Mesenchymal stem cell (in vitro differentiated cells and primary cell): ENCODE measurements at regions not wholly inside any gene's neighbourhood (a gene's known extent, or its start where the extent isn't known, plus 50 kb on each side); places are given as distances from the start of the nearest gene placed in this dataset.

ENCODE experiments used
- DNase-seq: peaks from one replicate; pipeline ENCODE4 v3.0.0-alpha.2; 2013
- H2AFZ ChIP-seq: one replicate; pipeline ENCODE4 v1.6.1; 2013; ENCODE audit warnings: low read depth, mild to moderate bottlenecking, control low read depth, inconsistent platforms, low read length, moderate library complexity
- H2AK5ac ChIP-seq: 2 replicates; pipeline ENCODE4 v1.6.1; 2013; ENCODE audit warnings: low read length, moderate library complexity, mild to moderate bottlenecking, inconsistent platforms; ENCODE audit not compliant: severe bottlenecking
- H2BK120ac ChIP-seq: one replicate; pipeline ENCODE4 v1.6.1; 2013; ENCODE audit warnings: low read depth, mild to moderate bottlenecking, inconsistent platforms, low read length, moderate library complexity
- H2BK12ac ChIP-seq, 2 experiments: one replicate each; pipeline ENCODE4 v1.6.1; 2013; ENCODE audit warnings: inconsistent platforms in 2 of 2, low read length in 2 of 2, mild to moderate bottlenecking in 2 of 2, moderate library complexity in 2 of 2, control low read depth in 1 of 2
- H2BK15ac ChIP-seq: one replicate; pipeline ENCODE4 v1.6.1; 2013; ENCODE audit warnings: mild to moderate bottlenecking, low read depth, inconsistent platforms; ENCODE audit not compliant: poor library complexity, severe bottlenecking
- H2BK5ac ChIP-seq: 2 replicates; pipeline ENCODE4 v1.6.1; 2013; ENCODE audit warnings: low read depth, mild to moderate bottlenecking, low read length, control low read depth, inconsistent platforms; ENCODE audit not compliant: poor library complexity, severe bottlenecking
- H3K14ac ChIP-seq, 2 experiments: one replicate each; pipeline ENCODE4 v1.6.1; 2013; ENCODE audit warnings: inconsistent platforms in 2 of 2, low read length in 2 of 2, control low read depth in 1 of 2, mild to moderate bottlenecking in 1 of 2, moderate library complexity in 1 of 2
- H3K18ac ChIP-seq, 2 experiments: one replicate each; pipeline ENCODE4 v1.6.1; 2013; ENCODE audit warnings: inconsistent platforms in 2 of 2, low read length in 2 of 2, control low read depth in 1 of 2, low read depth in 1 of 2, mild to moderate bottlenecking in 1 of 2
- H3K23ac ChIP-seq, 2 experiments: one replicate each; pipeline ENCODE4 v1.6.1; 2013; ENCODE audit warnings: inconsistent platforms in 2 of 2, low read length in 2 of 2, mild to moderate bottlenecking in 2 of 2, moderate library complexity in 2 of 2, control low read depth in 1 of 2
- H3K27ac ChIP-seq: 2 replicates; pipeline ENCODE4 v1.5.1; 2013; ENCODE audit warnings: mild to moderate bottlenecking, moderate library complexity, low read length, control low read depth, inconsistent platforms; ENCODE audit not compliant: poor library complexity, severe bottlenecking
- H3K27me3 ChIP-seq, 2 experiments: 2 replicates each; pipeline versions ENCODE4 v1.6.1 to v1.7.0; 2013; ENCODE audit warnings: low read length in 2 of 2, mild to moderate bottlenecking in 2 of 2, moderate library complexity in 2 of 2, control low read depth in 1 of 2, inconsistent platforms in 1 of 2; ENCODE audit not compliant: control insufficient read depth in 1 of 2, insufficient read depth in 1 of 2
- H3K36me3 ChIP-seq, 2 experiments: 2 replicates each; pipeline versions ENCODE4 v1.6.1 to v1.7.0; 2013; ENCODE audit warnings: low read length in 2 of 2, control low read depth in 1 of 2, inconsistent platforms in 1 of 2, low read depth in 1 of 2, mild to moderate bottlenecking in 1 of 2; ENCODE audit not compliant: insufficient read depth in 2 of 2, control insufficient read depth in 1 of 2
- H3K4ac ChIP-seq, 2 experiments: one replicate each; pipeline ENCODE4 v1.6.1; 2013; ENCODE audit warnings: inconsistent platforms in 2 of 2, low read length in 2 of 2, mild to moderate bottlenecking in 2 of 2, moderate library complexity in 2 of 2, control low read depth in 1 of 2, low read depth in 1 of 2
- H3K4me1 ChIP-seq: 2 replicates; pipeline ENCODE4 v1.6.1; 2013; ENCODE audit warnings: low read depth, low read length, control low read depth; ENCODE audit not compliant: control insufficient read depth, insufficient read depth
- H3K4me2 ChIP-seq: 2 replicates; pipeline ENCODE4 v1.6.1; 2013; ENCODE audit warnings: low read length, mild to moderate bottlenecking, inconsistent platforms; ENCODE audit not compliant: poor library complexity, severe bottlenecking
- H3K4me3 ChIP-seq, 2 experiments: 2 replicates each; pipeline versions ENCODE4 v1.5.1 to v1.7.0; 2013; ENCODE audit warnings: low read length in 2 of 2, mild to moderate bottlenecking in 2 of 2, control low read depth in 1 of 2, low read depth in 1 of 2; ENCODE audit not compliant: insufficient read depth in 1 of 2
- H3K79me1 ChIP-seq: replicated peaks from 2 replicates; pipeline ENCODE4 v1.6.1; 2013; ENCODE audit warnings: mild to moderate bottlenecking, control low read depth, low read length, inconsistent platforms; ENCODE audit not compliant: poor library complexity, severe bottlenecking
- H3K9ac ChIP-seq: 2 replicates; pipeline ENCODE4 v1.7.0; 2013; ENCODE audit warnings: mild to moderate bottlenecking, low read length, moderate library complexity
- H3K9me3 ChIP-seq: 2 replicates; pipeline ENCODE4 v1.7.0; 2013; ENCODE audit warnings: mild to moderate bottlenecking, low read length; ENCODE audit not compliant: control insufficient read depth
- H4K8ac ChIP-seq: one replicate; pipeline ENCODE4 v1.6.1; 2013; ENCODE audit warnings: inconsistent platforms, mild to moderate bottlenecking, low read length, moderate library complexity
- H4K91ac ChIP-seq: one replicate; pipeline ENCODE4 v1.6.1; 2013; ENCODE audit warnings: mild to moderate bottlenecking, low read length, inconsistent platforms
- WGBS: methylation state at CpG from one replicate; pipeline ENCODE4 v1.1.7; 2013; ENCODE audit warnings: mixed read lengths; 5-methylcytosine and 5-hydroxymethylcytosine counted together

DNA sequence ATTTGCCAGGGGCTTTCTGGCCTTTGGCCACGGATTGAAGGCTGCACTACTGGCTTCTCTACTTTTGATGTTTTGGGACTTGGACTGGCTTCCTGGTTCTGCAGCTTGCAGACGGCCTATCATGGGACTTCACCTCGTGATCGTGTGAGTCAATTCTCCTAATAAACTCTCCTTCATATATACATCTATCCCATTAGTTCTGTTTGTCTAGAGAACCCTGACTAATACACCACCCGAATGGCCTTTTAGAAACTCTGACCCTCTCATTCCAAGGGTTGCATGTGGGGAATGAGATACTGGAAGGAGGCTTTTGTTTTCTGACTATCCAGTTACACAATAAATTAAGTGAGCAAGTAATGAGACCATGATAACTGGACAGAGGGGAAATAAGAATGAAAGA, 430.7 kb downstream of the CDH2 start:
- no peak overlapping the region for H4K91ac ChIP-seq
- no peaks in the 10 kb centered on the region for H3K27me3 ChIP-seq
- no peak overlapping the region for H4K8ac ChIP-seq
- H3K4me3 ChIP-seq: no peak overlapping the region
- H3K18ac ChIP-seq: no peak overlapping the region
- H3K4ac ChIP-seq: no peak overlapping the region
- H2BK5ac ChIP-seq: no peak overlapping the region
- no peaks in the 10 kb centered on the region for H3K79me1 ChIP-seq
- 93% methylated on average over 4 of the region's 5 CpGs for WGBS
- no peaks in the 10 kb centered on the region for H3K9me3 ChIP-seq
- H3K27ac ChIP-seq: no peak overlapping the region
- H3K4me1 ChIP-seq: peaks cover 2% of the 10 kb centered on the region
- H2BK12ac ChIP-seq: no peak overlapping the region
- H2AFZ ChIP-seq: no peak overlapping the region
- no peak overlapping the region for H3K23ac ChIP-seq
- H2BK15ac ChIP-seq: no peak overlapping the region
- no peak for DNase-seq
- H3K14ac ChIP-seq: no peak overlapping the region
- H3K4me2 ChIP-seq: no peak overlapping the region
- H3K9ac ChIP-seq: no peak overlapping the region
- H2AK5ac ChIP-seq: no peak overlapping the region
- no peaks in the 10 kb centered on the region for H3K36me3 ChIP-seq
- no peak overlapping the region for H2BK120ac ChIP-seq

GRCh38 chr18:27735117-27735516, 441.8 kb downstream of the CDH2 start:
- H2BK5ac ChIP-seq: no peak overlapping the region
- H3K27ac ChIP-seq: no peak overlapping the region
- no peak overlapping the region for H2AFZ ChIP-seq
- H3K4me1 ChIP-seq: no peaks in the 10 kb centered on the region
- no peak overlapping the region for H3K9ac ChIP-seq
- peaks cover 4% of the 10 kb centered on the region for H3K9me3 ChIP-seq
- H3K79me1 ChIP-seq: no peaks in the 10 kb centered on the region
- H3K14ac ChIP-seq: no peak overlapping the region
- H2BK120ac ChIP-seq: no peak overlapping the region
- H3K27me3 ChIP-seq: no peaks in the 10 kb centered on the region
- no CpG with 5 or more reads among the region's 1 CpG for WGBS
- H3K18ac ChIP-seq: no peak overlapping the region
- no peak overlapping the region for H4K8ac ChIP-seq
- no peak overlapping the region for H3K4me3 ChIP-seq
- no peaks in the 10 kb centered on the region for H3K36me3 ChIP-seq
- no peak overlapping the region for H3K4ac ChIP-seq
- no peak overlapping the region for H3K23ac ChIP-seq
- H2AK5ac ChIP-seq: no peak overlapping the region
- no peak for DNase-seq
- no peak overlapping the region for H2BK15ac ChIP-seq
- no peak overlapping the region for H2BK12ac ChIP-seq
- no peak overlapping the region for H4K91ac ChIP-seq
- no peak overlapping the region for H3K4me2 ChIP-seq

GRCh38 chr18:27731211-27731610, 445.7 kb downstream of the CDH2 start:
- H2BK5ac ChIP-seq: no peak overlapping the region
- no peak overlapping the region for H3K4ac ChIP-seq
- no peak overlapping the region for H4K91ac ChIP-seq
- no peak overlapping the region for H4K8ac ChIP-seq
- H3K9me3 ChIP-seq: peaks cover 22% of the 10 kb centered on the region
- WGBS: 100% methylated on average over 2 of the region's 3 CpGs
- H3K18ac ChIP-seq: no peak overlapping the region
- H3K9ac ChIP-seq: no peak overlapping the region
- H3K27me3 ChIP-seq: no peaks in the 10 kb centered on the region
- no peak overlapping the region for H3K4me2 ChIP-seq
- H3K23ac ChIP-seq: no peak overlapping the region
- H3K14ac ChIP-seq: no peak overlapping the region
- H3K4me3 ChIP-seq: no peak overlapping the region
- no peak overlapping the region for H2BK12ac ChIP-seq
- no peak overlapping the region for H2BK15ac ChIP-seq
- H2AFZ ChIP-seq: no peak overlapping the region
- DNase-seq: no peak
- no peak overlapping the region for H2AK5ac ChIP-seq
- no peaks in the 10 kb centered on the region for H3K36me3 ChIP-seq
- no peak overlapping the region for H2BK120ac ChIP-seq
- no peaks in the 10 kb centered on the region for H3K4me1 ChIP-seq
- H3K79me1 ChIP-seq: no peaks in the 10 kb centered on the region
- H3K27ac ChIP-seq: no peak overlapping the region

DNA sequence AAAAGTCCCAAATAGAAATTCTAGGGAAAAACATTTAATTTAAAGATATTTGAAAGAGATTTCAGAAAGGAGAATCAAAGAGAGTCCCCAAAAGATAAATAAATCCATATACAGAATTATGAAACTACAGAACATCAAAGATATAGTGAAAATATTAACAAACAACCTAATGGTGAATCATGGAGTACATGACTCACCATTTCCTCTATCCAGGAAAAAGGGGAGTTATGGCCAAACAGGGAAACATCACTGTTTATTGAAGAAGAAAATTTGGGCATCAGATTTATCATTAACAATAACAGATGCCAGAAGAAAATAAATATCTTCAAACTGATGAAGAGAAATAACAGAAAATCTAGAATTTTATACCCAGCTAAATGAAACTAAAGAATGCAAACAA, 448.3 kb downstream of the CDH2 start:
- no peaks in the 10 kb centered on the region for H3K79me1 ChIP-seq
- no peak overlapping the region for H3K27ac ChIP-seq
- no peaks in the 10 kb centered on the region for H3K4me1 ChIP-seq
- no peak overlapping the region for H2BK5ac ChIP-seq
- H3K36me3 ChIP-seq: no peaks in the 10 kb centered on the region
- H4K91ac ChIP-seq: no peak overlapping the region
- no peak overlapping the region for H2AFZ ChIP-seq
- no peak overlapping the region for H3K9ac ChIP-seq
- no peak overlapping the region for H3K4me2 ChIP-seq
- H3K18ac ChIP-seq: no peak overlapping the region
- H4K8ac ChIP-seq: no peak overlapping the region
- H3K9me3 ChIP-seq: peaks cover 22% of the 10 kb centered on the region
- H2BK15ac ChIP-seq: no peak overlapping the region
- no peak overlapping the region for H3K14ac ChIP-seq
- no peak overlapping the region for H3K4me3 ChIP-seq
- no peak overlapping the region for H3K4ac ChIP-seq
- H3K23ac ChIP-seq: no peak overlapping the region
- DNase-seq: no peak
- no peak overlapping the region for H2BK120ac ChIP-seq
- H3K27me3 ChIP-seq: no peaks in the 10 kb centered on the region
- no peak overlapping the region for H2AK5ac ChIP-seq
- H2BK12ac ChIP-seq: no peak overlapping the region
